ENCODE measurements at regions not wholly inside any gene's neighbourhood (a gene's known extent, or its start where the extent isn't known, plus 50 kb on each side); places are given as distances from the start of the nearest gene placed in this dataset.

DNA sequence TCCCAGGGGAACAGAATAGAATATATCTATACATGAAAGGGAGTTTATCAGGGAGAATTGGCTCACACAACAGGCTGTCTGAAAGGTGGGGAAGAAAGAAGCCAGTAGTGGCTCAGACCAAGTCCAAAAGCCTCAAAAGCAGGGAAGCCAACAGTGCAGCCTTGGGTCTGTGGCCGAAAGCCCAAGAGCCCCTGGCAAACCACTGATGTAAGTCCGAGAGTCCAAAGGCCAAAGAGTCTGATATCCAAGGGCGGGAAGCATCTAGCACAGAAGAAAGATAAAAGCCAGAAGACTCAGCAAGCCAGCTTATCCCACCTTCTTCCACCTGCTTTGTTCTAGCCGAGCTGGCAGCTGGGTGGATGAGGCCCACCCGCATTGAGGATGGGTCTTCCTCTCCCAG is 172.5 kb downstream of the CCDC71L start:
- TF ChIP-seq, protein P1, sequence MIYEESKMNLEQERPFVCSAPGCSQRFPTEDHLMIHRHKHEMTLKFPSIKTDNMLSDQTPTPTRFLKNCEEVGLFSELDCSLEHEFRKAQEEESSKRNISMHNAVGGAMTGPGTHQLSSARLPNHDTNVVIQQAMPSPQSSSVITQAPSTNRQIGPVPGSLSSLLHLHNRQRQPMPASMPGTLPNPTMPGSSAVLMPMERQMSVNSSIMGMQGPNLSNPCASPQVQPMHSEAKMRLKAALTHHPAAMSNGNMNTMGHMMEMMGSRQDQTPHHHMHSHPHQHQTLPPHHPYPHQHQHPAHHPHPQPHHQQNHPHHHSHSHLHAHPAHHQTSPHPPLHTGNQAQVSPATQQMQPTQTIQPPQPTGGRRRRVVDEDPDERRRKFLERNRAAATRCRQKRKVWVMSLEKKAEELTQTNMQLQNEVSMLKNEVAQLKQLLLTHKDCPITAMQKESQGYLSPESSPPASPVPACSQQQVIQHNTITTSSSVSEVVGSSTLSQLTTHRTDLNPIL (CRISPR knock-in tag; IDR thresholded peaks at IDR 0.05; ENCODE audit: low read depth), result no peak
- TF ChIP-seq BACH2 (CRISPR knock-in tag; IDR thresholded peaks at IDR 0.05; ENCODE audit: borderline replicate concordance), result no peak
- no peak for TF ChIP-seq ESRRG (CRISPR knock-in tag; IDR thresholded peaks at IDR 0.05)
- TF ChIP-seq, protein P2, sequence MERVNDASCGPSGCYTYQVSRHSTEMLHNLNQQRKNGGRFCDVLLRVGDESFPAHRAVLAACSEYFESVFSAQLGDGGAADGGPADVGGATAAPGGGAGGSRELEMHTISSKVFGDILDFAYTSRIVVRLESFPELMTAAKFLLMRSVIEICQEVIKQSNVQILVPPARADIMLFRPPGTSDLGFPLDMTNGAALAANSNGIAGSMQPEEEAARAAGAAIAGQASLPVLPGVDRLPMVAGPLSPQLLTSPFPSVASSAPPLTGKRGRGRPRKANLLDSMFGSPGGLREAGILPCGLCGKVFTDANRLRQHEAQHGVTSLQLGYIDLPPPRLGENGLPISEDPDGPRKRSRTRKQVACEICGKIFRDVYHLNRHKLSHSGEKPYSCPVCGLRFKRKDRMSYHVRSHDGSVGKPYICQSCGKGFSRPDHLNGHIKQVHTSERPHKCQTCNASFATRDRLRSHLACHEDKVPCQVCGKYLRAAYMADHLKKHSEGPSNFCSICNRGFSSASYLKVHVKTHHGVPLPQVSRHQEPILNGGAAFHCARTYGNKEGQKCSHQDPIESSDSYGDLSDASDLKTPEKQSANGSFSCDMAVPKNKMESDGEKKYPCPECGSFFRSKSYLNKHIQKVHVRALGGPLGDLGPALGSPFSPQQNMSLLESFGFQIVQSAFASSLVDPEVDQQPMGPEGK (CRISPR knock-in tag; IDR thresholded peaks at IDR 0.05; ENCODE audit: borderline replicate concordance), result no peak
- TF ChIP-seq ARNTL (CRISPR knock-in tag; IDR thresholded peaks at IDR 0.05; ENCODE audit: borderline replicate concordance, low read depth), result no peak
- no peak for TF ChIP-seq RARB (CRISPR knock-in tag; IDR thresholded peaks at IDR 0.05)
- no peak for TF ChIP-seq TCF4 (CRISPR knock-in tag; IDR thresholded peaks at IDR 0.05; ENCODE audit: borderline replicate concordance)

Measured in SK-N-SH treated with all-trans-retinoic acid at 6 μM for 48 hours (cell line).